ENCODE measurements at regions not wholly inside any gene's neighbourhood (a gene's known extent, or its start where the extent isn't known, plus 50 kb on each side); places are given as distances from the start of the nearest gene placed in this dataset.

DNA sequence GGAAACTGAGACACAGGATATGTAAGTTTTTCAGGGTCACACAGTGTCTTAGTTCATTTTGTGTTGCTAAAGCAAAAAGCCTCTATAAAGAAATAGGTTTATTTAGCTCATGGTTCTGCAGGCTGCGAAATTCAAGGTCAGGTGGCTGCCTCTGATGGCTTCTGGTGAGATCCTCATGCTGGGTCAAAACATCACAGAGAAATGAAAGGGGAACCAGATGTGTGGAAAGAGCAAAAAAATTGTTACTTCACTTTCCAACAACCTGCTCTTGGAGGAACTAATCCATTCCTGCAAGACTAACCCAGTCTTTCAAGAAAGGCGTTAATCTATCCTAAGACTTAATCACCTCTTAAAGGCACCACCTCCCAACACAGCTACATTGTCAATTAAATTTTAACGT, 64.2 kb upstream of the UBL3 start (continued):
- TF ChIP-seq ZNF423 (CRISPR knock-in tag; IDR thresholded peaks at IDR 0.05) (no peak), HMGXB4 (CRISPR knock-in tag; IDR thresholded peaks at IDR 0.05) (no peak), ZNF416 (CRISPR knock-in tag; IDR thresholded peaks at IDR 0.05) (no peak)

DNA sequence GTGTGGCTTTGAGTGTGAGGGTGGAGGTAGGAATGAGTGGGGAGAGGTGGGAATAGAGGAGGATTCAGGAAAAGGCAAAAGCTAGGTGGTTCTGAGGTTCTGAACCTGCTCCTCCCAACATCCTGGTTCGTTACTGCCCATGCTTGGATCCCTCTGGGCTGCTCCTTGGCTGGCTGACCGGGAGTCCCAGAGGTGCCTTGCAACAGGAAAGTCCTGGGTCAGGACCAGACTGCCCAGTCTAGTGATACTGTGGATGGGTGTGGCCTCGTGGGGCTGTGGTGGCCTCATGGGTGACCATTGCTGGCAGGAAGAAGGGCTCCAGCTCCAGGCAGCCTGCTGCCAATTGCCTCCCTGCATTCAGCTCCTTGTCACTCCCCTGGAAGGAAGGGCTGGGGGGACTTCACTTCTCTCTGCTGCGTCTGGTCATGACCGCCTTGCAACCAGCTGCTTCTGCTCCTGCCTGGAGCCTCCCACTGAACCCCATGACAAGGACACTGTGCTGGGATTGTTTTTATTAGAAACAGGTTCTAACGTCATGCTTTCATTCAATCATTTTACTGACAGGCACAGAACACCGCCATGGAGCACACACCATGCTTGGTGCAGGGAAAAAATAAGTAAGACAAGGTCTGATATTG, 61.5 kb upstream of the UBL3 start:
- H3K36me3 Mint-ChIP-seq, result no peaks in the 10 kb centered on the region
- TF ChIP-seq, protein P1, sequence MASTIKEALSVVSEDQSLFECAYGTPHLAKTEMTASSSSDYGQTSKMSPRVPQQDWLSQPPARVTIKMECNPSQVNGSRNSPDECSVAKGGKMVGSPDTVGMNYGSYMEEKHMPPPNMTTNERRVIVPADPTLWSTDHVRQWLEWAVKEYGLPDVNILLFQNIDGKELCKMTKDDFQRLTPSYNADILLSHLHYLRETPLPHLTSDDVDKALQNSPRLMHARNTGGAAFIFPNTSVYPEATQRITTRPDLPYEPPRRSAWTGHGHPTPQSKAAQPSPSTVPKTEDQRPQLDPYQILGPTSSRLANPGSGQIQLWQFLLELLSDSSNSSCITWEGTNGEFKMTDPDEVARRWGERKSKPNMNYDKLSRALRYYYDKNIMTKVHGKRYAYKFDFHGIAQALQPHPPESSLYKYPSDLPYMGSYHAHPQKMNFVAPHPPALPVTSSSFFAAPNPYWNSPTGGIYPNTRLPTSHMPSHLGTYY (CRISPR knock-in tag; IDR thresholded peaks at IDR 0.05), result no peak
- TF ChIP-seq ZNF512 (CRISPR knock-in tag; IDR thresholded peaks at IDR 0.05; ENCODE audit: borderline replicate concordance), result no peak
- TF ChIP-seq FOXP4 (CRISPR knock-in tag; IDR thresholded peaks at IDR 0.05), result no peak
- no peak for TF ChIP-seq TP53 (CRISPR knock-in tag; IDR thresholded peaks at IDR 0.05)
- TF ChIP-seq JAZF1 (CRISPR knock-in tag; IDR thresholded peaks at IDR 0.05), result no peak
- TF ChIP-seq HMGA2 (CRISPR knock-in tag; IDR thresholded peaks at IDR 0.05), result no peak
- TF ChIP-seq NFATC4 (CRISPR knock-in tag; IDR thresholded peaks at IDR 0.05), result no peak
- TF ChIP-seq IRF2 (CRISPR knock-in tag; IDR thresholded peaks at IDR 0.05; ENCODE audit: borderline replicate concordance, low read depth), result no peak
- TF ChIP-seq TEAD1 (CRISPR knock-in tag; IDR thresholded peaks at IDR 0.05), result no peak
- TF ChIP-seq ZNF219 (CRISPR knock-in tag; IDR thresholded peaks at IDR 0.05; ENCODE audit: borderline replicate concordance), result no peak
- TF ChIP-seq GABPB1 (CRISPR knock-in tag; IDR thresholded peaks at IDR 0.05), result no peak
- TF ChIP-seq ARID4B (CRISPR knock-in tag; IDR thresholded peaks at IDR 0.05; ENCODE audit: borderline replicate concordance), result no peak
- TF ChIP-seq STAT6 (CRISPR knock-in tag; conservative IDR thresholded peaks at IDR 0.05; ENCODE audit: low read depth), result no peak
- no peak for TF ChIP-seq ZBTB43 (CRISPR knock-in tag; IDR thresholded peaks at IDR 0.05)
- TF ChIP-seq PREB (CRISPR knock-in tag; IDR thresholded peaks at IDR 0.05; ENCODE audit: borderline replicate concordance), result no peak
- ChIA-PET POLR2A (no interaction called here), CTCF (interaction anchor here (0.6 to 1.2 kb wide), 3 partner anchors 12 to 54 kb away, joined by 3 to 4 read pairs (median 3); no protein-coding TSS in a partner anchor)
- DNase-seq (ENCODE audit: low spot score) (no peak), ATAC-seq (no peak)
- H3K27me3 Mint-ChIP-seq (ENCODE audit: low read depth), result no peaks in the 10 kb centered on the region
- H3K27ac Mint-ChIP-seq, result no peak overlapping the region
- H3K4me1 Mint-ChIP-seq, result no peaks in the 10 kb centered on the region; the same call in 1 of the 2 replicates
- H3K4me3 Mint-ChIP-seq, result no peak overlapping the region
- no peaks in the 10 kb centered on the region; the same call in 1 of the 2 replicates for H3K9me3 Mint-ChIP-seq
